T-cell (primary cell): ENCODE measurements at regions not wholly inside any gene's neighbourhood (a gene's known extent, or its start where the extent isn't known, plus 50 kb on each side); places are given as distances from the start of the nearest gene placed in this dataset.

Source experiments
- ATAC-seq, 4 experiments: fragments of 200-7000 bp in 3 of 4; fragments of 150-1000 bp in 1 of 4; cut with Tn5 transposase; replicated peaks in 1 of 4; 1 replicate in 3 of 4; 2 replicates in 1 of 4; pipeline ENCODE4 v1.10.0; 2021; ENCODE audit warnings: moderate library complexity in 3 of 4, mild to moderate bottlenecking in 2 of 4, moderate number of reproducible peaks in 1 of 4
- CTCF ChIA-PET, 2 donors: fragments of 300-600 bp; sonication (Branson Sonifier 250); formaldehyde crosslinking; loops; one replicate each; lab custom pipeline; 2022; ENCODE audit warnings: antibody characterized with exemption in 2 of 2; lab: Charles Lee
- POLR2A ChIA-PET, 2 donors: fragments of 300-600 bp; sonication (Branson Sonifier 250); formaldehyde crosslinking; loops; one replicate each; lab custom pipeline; 2022; ENCODE audit warnings: antibody characterized with exemption in 2 of 2; lab: Charles Lee
- DNase-seq, 35 experiments: peaks; one replicate each; pipeline versions ENCODE4 v3.0.0 to v3.0.0-alpha.2; 2013 to 2023
- H3K27ac ChIP-seq: one replicate; pipeline ENCODE4 v1.5.1; 2013; ENCODE audit warnings: low read length
- H3K27me3 ChIP-seq, 2 experiments: replicated peaks in 1 of 2; 1 replicate in 1 of 2; 2 replicates in 1 of 2; pipeline versions ENCODE4 v1.6.1 to v1.7.0; 2013; ENCODE audit warnings: low read length in 1 of 2, mixed read lengths in 1 of 2; ENCODE audit not compliant: control insufficient read depth in 2 of 2, insufficient read depth in 2 of 2; ENCODE audit errors: extremely low read depth in 1 of 2
- H3K36me3 ChIP-seq, 2 donors: 1 replicate in 1 of 2; 2 replicates in 1 of 2; pipeline versions ENCODE4 v1.6.1 to v1.7.0; 2013; ENCODE audit warnings: low read length in 1 of 2; ENCODE audit not compliant: control insufficient read depth in 2 of 2, insufficient read depth in 1 of 2; ENCODE audit errors: extremely low read depth in 1 of 2
- H3K4me1 ChIP-seq, 2 experiments: 1 replicate in 1 of 2; 2 replicates in 1 of 2; pipeline versions ENCODE4 v1.6.1 to v1.7.0; 2013; ENCODE audit warnings: low read length in 2 of 2, mixed read lengths in 1 of 2; ENCODE audit not compliant: insufficient read depth in 2 of 2, control insufficient read depth in 1 of 2; ENCODE audit errors: extremely low read depth in 1 of 2
- H3K4me3 ChIP-seq, 2 donors: 1 replicate in 1 of 2; 2 replicates in 1 of 2; pipeline versions ENCODE4 v1.5.1 to v1.7.0; 2013; ENCODE audit warnings: mild to moderate bottlenecking in 2 of 2, low read length in 1 of 2, moderate library complexity in 1 of 2; ENCODE audit not compliant: control insufficient read depth in 1 of 2; ENCODE audit errors: extremely low read depth in 1 of 2
- H3K9me3 ChIP-seq: 2 replicates; pipeline ENCODE4 v1.7.0; 2013
- H3K27ac Mint-ChIP-seq, 2 donors: one replicate each; pipeline ENCODE4 v1.8.0; 2020 to 2021; ENCODE audit warnings: mild to moderate bottlenecking in 2 of 2, mixed read lengths in 2 of 2
- H3K27me3 Mint-ChIP-seq, 2 donors: one replicate each; pipeline ENCODE4 v1.8.0; 2021 to 2022; ENCODE audit warnings: mixed read lengths in 2 of 2
- H3K36me3 Mint-ChIP-seq: one replicate; pipeline ENCODE4 v1.8.0; 2021; ENCODE audit warnings: mixed read lengths
- H3K4me1 Mint-ChIP-seq, 3 donors: one replicate each; pipeline ENCODE4 v1.8.0; 2020 to 2022; ENCODE audit warnings: mixed read lengths in 3 of 3, mild to moderate bottlenecking in 1 of 3
- H3K4me3 Mint-ChIP-seq, 3 donors: one replicate each; pipeline ENCODE4 v1.8.0; 2020 to 2022; ENCODE audit warnings: mild to moderate bottlenecking in 3 of 3, mixed read lengths in 3 of 3, moderate library complexity in 3 of 3
- H3K9me3 Mint-ChIP-seq, 3 donors: one replicate each; pipeline ENCODE4 v1.8.0; 2020 to 2022; ENCODE audit warnings: mixed read lengths in 3 of 3
- WGBS: methylation state at CpG from one replicate; pipeline ENCODE4 v1.1.5; 2013; ENCODE audit warnings: missing lambda C conversion rate; ENCODE audit not compliant: insufficient coverage; 5-methylcytosine and 5-hydroxymethylcytosine counted together

DNA sequence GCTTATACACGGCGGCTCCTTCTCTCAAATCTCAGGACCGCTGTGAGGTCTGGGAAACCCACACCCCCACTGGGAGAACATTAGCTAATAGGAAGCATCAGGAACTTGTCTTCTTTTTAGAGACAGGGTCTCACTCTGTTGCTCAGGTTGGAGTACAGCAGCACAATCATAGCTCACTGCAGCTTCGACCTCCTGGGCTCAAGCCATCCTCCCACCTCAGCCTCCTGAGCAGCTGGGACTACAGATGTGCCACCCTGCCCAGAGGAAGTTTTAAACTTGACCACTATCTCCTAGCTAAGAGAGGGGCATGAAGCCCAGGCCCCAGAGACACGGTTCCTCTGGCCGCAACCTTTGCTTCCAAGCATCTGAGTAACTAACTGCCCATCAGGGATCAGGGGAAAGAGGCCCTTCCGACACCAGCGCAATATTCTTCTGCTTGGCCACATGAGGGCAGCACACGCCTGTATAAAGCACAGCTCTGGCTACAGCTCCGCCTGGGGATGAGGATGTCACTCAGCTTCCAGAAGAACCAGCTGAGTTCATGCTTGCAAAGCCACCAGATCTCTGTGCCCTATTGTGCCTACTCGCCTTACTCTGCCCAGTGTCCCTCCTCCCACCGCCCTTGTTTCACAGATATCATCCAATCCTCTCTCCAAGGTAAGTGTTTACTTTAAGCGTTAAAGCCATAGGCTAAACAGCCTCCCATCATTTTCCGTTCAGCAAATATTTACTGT lies 57.6 kb upstream of the SLC6A11 start:
- no peaks in the 10 kb centered on the region for H3K4me1 Mint-ChIP-seq
- ATAC-seq (peak; percentile 55 to 68 (median 62)), DNase-seq (peak in 26 of 35 experiments; percentile 6 to 64 (median 16))
- no peaks in the 10 kb centered on the region for H3K36me3 Mint-ChIP-seq
- CTCF ChIA-PET: interaction anchor here (0.6 to 2.1 kb wide), 3 partner anchors 10 to 692 kb away, joined by 3 to 4 read pairs (median 3); no protein-coding TSS in a partner anchor
- Histone ChIP-seq H3K4me1 (no peaks in the 10 kb centered on the region), H3K27ac (no peak overlapping the region), H3K27me3 (peaks cover 0 to 46% of the 10 kb centered on the region in 2 experiments), H3K36me3 (no peaks in the 10 kb centered on the region), H3K9me3 (no peaks in the 10 kb centered on the region), H3K4me3 (no peak overlapping the region)
- peaks cover 47 to 56% of the 10 kb centered on the region in 2 donors for H3K27me3 Mint-ChIP-seq
- no peak overlapping the region for H3K27ac Mint-ChIP-seq
- H3K4me3 Mint-ChIP-seq: no peak overlapping the region
- no peaks in the 10 kb centered on the region for H3K9me3 Mint-ChIP-seq
- POLR2A ChIA-PET: no interaction called here
- 29% methylated on average over 13 of the region's 14 CpGs for WGBS

DNA sequence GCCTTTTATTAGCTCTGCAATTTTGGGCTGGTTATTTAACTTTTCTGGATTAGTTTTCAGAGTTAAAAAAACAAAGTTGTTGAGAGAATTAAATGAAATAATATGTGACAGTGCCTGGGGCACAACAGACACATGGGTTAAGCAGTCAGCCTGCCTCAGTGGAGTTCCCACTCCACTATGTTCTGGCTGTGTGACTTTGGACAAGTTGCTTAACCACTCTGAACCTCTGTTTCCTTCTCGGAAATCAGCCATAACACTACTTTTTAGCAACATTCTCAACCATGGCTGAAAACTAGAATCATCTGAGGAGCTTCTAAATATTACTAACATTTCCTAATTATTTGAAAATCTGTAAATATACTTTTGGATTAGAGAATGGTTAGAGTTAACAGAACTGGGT lies 56.5 kb upstream of the SLC6A11 start:
- Mint-ChIP-seq H3K4me3 (no peak overlapping the region), H3K27me3 (peaks cover 42 to 52% of the 10 kb centered on the region in 2 donors), H3K9me3 (no peaks in the 10 kb centered on the region), H3K27ac (no peak overlapping the region), H3K36me3 (no peaks in the 10 kb centered on the region), H3K4me1 (no peaks in the 10 kb centered on the region)
- Histone ChIP-seq H3K9me3 (no peaks in the 10 kb centered on the region), H3K27me3 (peaks cover 0 to 51% of the 10 kb centered on the region in 2 experiments), H3K4me1 (no peaks in the 10 kb centered on the region), H3K27ac (no peak overlapping the region), H3K4me3 (no peak overlapping the region), H3K36me3 (no peaks in the 10 kb centered on the region)
- ChIA-PET POLR2A (no interaction called here), CTCF (interaction anchor here in 1 of 2 donors (0.6 to 2.1 kb wide), 2 partner anchors 11 to 536 kb away, joined by 3 to 4 read pairs; no protein-coding TSS in a partner anchor)
- no CpG with 5 or more reads among the region's 1 CpG for WGBS
- ATAC-seq (no peak), DNase-seq (no peak)

DNA sequence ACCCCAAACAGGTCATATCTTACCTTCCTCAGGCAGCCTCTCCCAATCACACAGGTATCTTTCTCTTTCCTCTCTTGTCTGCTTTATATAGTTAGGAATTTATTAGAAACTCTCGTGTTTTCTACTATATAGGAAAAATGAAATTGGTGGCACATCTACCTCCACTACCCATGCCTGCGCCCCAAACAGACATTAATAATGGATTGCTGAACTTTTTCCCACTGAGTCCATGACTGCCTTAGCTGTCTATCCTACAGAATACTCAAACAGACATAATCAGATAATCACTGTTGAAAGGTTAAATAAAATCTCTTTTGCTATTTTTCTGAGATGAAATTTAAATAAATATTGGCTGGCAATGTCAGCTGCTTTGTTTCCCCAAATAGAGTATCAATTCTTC lies 55.8 kb upstream of the SLC6A11 start:
- ChIA-PET CTCF (no interaction called here), POLR2A (interaction anchor here in 1 of 2 donors (0.6 kb wide), 1 partner anchor 41 kb away, joined by 3 read pairs; no protein-coding TSS in a partner anchor)
- Histone ChIP-seq H3K27ac (no peak overlapping the region), H3K36me3 (no peaks in the 10 kb centered on the region), H3K9me3 (no peaks in the 10 kb centered on the region), H3K4me1 (no peaks in the 10 kb centered on the region), H3K27me3 (peaks cover 0 to 54% of the 10 kb centered on the region in 2 experiments), H3K4me3 (no peak overlapping the region)
- no CpG with 5 or more reads among the region's 2 CpGs for WGBS
- no peak overlapping the region for H3K27ac Mint-ChIP-seq
- H3K9me3 Mint-ChIP-seq: no peaks in the 10 kb centered on the region
- no peaks in the 10 kb centered on the region for H3K36me3 Mint-ChIP-seq
- DNase-seq: no peak
- H3K27me3 Mint-ChIP-seq: peaks cover 38 to 47% of the 10 kb centered on the region in 2 donors
- no peaks in the 10 kb centered on the region for H3K4me1 Mint-ChIP-seq
- ATAC-seq: no peak
- no peak overlapping the region for H3K4me3 Mint-ChIP-seq

DNA sequence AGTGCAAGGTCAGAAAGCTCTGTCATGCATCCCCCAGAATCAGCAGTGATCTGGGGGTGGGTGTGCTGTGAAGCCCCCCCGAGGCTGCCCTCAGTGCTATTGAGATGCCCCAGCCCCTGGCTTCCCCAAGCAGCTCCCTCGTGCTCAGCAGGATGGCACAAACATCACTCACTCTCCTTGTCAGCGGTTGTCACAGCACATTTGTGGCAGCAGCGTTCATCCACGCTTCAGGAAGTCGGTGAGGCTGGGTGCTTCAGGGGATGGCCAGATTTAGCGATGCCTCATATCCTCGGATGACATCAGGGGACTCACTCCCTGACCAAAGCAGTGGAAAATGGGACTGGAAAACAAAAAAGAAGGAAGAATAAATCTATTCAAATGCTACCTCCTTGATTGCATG lies 54.4 kb upstream of the SLC6A11 start:
- no peaks in the 10 kb centered on the region for H3K9me3 ChIP-seq
- 7% methylated on average over 3 of the region's 8 CpGs for WGBS
- ChIA-PET CTCF (no interaction called here), POLR2A (no interaction called here)
- Mint-ChIP-seq H3K36me3 (no peaks in the 10 kb centered on the region), H3K27ac (no peak overlapping the region), H3K9me3 (no peaks in the 10 kb centered on the region), H3K27me3 (peaks cover 39 to 48% of the 10 kb centered on the region in 2 donors), H3K4me3 (no peak overlapping the region), H3K4me1 (no peaks in the 10 kb centered on the region)
- no peaks in the 10 kb centered on the region for H3K4me1 ChIP-seq
- ATAC-seq: no peak
- no peak overlapping the region for H3K27ac ChIP-seq
- H3K27me3 ChIP-seq: peaks cover 0 to 61% of the 10 kb centered on the region in 2 experiments
- no peak for DNase-seq
- H3K4me3 ChIP-seq: no peak overlapping the region
- no peaks in the 10 kb centered on the region for H3K36me3 ChIP-seq

DNA sequence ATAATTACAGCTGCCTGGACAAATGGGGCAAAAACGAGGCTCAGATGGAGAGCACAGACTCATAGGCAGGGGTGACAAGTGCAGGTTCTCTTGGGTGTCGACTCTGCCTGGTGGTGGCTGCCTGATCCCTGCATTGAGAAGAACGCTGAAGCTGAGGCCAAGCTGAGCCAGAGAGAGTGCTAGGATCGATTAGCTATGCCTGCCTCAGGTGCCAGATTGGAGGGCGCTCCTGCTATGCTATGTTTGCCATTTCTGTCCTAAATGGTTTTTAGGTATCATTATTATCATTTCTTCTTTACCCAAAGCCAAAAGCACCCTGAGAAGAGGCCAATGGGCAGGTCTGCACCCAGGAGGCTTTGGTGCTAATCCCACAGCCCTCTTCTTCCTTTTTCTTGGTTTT lies 53.9 kb upstream of the SLC6A11 start:
- Histone ChIP-seq H3K4me1 (no peaks in the 10 kb centered on the region), H3K4me3 (no peak overlapping the region), H3K36me3 (no peaks in the 10 kb centered on the region), H3K27ac (no peak overlapping the region), H3K27me3 (peaks cover 0 to 56% of the 10 kb centered on the region in 2 experiments), H3K9me3 (no peaks in the 10 kb centered on the region)
- Mint-ChIP-seq H3K4me1 (no peaks in the 10 kb centered on the region), H3K4me3 (no peak overlapping the region), H3K36me3 (no peaks in the 10 kb centered on the region), H3K27ac (no peak overlapping the region), H3K9me3 (no peaks in the 10 kb centered on the region), H3K27me3 (peaks cover 39 to 53% of the 10 kb centered on the region in 2 donors)
- ChIA-PET CTCF (no interaction called here), POLR2A (no interaction called here)
- no peak for DNase-seq
- 31% methylated on average over 2 of the region's 5 CpGs for WGBS
- no peak for ATAC-seq

DNA sequence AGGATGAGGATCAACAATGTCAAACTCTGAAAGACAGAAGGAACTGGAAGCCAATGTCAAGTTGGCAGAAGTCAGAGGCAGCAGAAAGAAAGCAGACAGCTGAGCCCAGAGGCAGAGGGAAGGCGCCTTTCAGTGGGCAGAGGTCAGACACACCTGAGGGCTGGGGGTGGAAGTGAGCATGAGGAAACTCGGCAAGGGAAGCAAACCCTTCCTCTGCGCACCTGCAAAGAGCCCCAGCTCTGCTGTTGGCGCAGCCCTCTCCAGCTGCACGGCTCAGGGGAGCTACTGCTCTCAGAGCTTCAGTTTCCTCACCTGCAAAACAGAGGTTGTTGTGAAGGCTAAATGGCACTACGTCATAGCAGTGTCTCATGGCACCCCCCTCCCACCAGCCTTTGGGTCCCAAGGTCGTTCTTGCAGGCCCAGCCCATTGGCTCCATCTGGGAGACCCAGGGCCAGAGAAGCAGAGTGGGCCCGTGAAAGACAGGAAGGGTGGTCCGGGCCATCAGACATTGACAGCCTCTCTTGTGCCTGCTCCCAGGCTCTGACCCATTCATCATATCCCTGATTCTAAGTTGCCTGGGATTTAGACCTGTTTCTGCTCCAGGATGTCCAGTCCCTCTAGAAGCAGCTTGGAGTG lies 53.3 kb upstream of the SLC6A11 start:
- H3K4me1 ChIP-seq: no peaks in the 10 kb centered on the region
- Mint-ChIP-seq H3K36me3 (no peaks in the 10 kb centered on the region), H3K4me1 (no peaks in the 10 kb centered on the region), H3K4me3 (no peak overlapping the region), H3K27me3 (peaks cover 35 to 51% of the 10 kb centered on the region in 2 donors), H3K27ac (no peak overlapping the region), H3K9me3 (no peaks in the 10 kb centered on the region)
- H3K36me3 ChIP-seq: no peaks in the 10 kb centered on the region
- H3K27me3 ChIP-seq: peaks cover 0 to 53% of the 10 kb centered on the region in 2 experiments
- ATAC-seq (no peak), DNase-seq (no peak)
- H3K4me3 ChIP-seq: no peak overlapping the region
- H3K9me3 ChIP-seq: no peaks in the 10 kb centered on the region
- H3K27ac ChIP-seq: no peak overlapping the region
- 52% methylated on average over 5 of the region's 9 CpGs for WGBS
- ChIA-PET CTCF (no interaction called here), POLR2A (no interaction called here)
